ENCODE measurements at regions not wholly inside any gene's neighbourhood (a gene's known extent, or its start where the extent isn't known, plus 50 kb on each side); places are given as distances from the start of the nearest gene placed in this dataset.

DNA sequence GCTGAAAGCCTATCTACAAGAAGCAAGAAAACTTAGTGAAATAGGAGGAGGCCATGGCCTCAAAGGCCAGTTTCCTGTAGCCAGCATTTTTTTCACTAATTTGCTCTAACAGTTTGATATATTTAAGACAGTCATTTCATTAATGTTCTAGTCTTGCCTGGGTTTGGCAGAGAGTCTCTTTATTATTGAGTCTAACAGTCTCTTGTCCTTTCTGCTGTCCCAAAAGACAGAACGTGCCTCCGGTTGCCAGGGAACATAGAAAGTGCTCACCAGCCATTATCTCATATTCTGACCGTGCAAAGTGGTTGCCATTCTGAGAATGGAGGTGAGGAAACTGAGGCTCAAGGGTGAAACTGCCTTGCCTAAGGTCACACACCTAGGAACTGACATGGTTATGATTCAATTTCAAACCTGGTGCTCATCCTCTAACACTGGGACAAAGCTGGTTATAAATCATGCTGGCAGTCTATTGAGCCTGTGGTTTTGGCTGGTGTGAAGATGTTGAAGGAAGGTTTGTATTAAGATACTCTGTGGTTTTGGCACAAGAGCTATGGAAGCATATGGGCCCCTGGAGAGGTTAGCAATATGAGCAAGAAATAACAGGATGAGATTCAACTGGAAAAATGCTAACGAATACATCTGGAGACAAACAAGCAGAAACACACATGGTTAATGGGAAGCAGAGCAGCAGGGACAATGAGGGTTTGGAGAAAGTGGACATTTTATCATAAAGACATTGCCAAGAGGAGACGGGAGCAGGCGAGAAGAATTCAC is 903.3 kb upstream of the KLHL29 start:
- TF ChIP-seq, protein P1, sequence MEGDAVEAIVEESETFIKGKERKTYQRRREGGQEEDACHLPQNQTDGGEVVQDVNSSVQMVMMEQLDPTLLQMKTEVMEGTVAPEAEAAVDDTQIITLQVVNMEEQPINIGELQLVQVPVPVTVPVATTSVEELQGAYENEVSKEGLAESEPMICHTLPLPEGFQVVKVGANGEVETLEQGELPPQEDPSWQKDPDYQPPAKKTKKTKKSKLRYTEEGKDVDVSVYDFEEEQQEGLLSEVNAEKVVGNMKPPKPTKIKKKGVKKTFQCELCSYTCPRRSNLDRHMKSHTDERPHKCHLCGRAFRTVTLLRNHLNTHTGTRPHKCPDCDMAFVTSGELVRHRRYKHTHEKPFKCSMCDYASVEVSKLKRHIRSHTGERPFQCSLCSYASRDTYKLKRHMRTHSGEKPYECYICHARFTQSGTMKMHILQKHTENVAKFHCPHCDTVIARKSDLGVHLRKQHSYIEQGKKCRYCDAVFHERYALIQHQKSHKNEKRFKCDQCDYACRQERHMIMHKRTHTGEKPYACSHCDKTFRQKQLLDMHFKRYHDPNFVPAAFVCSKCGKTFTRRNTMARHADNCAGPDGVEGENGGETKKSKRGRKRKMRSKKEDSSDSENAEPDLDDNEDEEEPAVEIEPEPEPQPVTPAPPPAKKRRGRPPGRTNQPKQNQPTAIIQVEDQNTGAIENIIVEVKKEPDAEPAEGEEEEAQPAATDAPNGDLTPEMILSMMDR (IDR thresholded peaks at IDR 0.05 in 4 of 5, conservative IDR thresholded peaks at IDR 0.05 in 1 of 5), result no peak
- TF ChIP-seq POLR2A (IDR thresholded peaks at IDR 0.05), result no peak

Measured in gastrocnemius medialis (tissue), 4 donors.